ENCODE measurements at regions not wholly inside any gene's neighbourhood (a gene's known extent, or its start where the extent isn't known, plus 50 kb on each side); places are given as distances from the start of the nearest gene placed in this dataset.
"Not testable (repeated sequence)": the region's sequence is repeated elsewhere in the genome, so short reads cannot be mapped to it uniquely, and the experiment has no call there.

- CTCF ChIA-PET, result no interaction called here
- Mint-ChIP-seq H3K9me3 (peaks cover 3% of the 10 kb centered on the region), H3K27ac (no peak overlapping the region), H3K27me3 (no peaks in the 10 kb centered on the region), H3K4me3 (no peak overlapping the region), H3K36me3 (ENCODE audit: low read depth) (no peaks in the 10 kb centered on the region), H3K4me1 (ENCODE audit: low read depth) (no peaks in the 10 kb centered on the region)
- no peak for ATAC-seq
- TF ChIP-seq CTCF (IDR thresholded peaks at IDR 0.05), result no peak
- intact Hi-C loops (cut with micrococcal nuclease), result no loop called here
- POLR2A ChIA-PET, result no interaction called here
- no peak for DNase-seq
These were observed 324.8 kb downstream of the CYLC2 start for GRCh38 chr9:103319979-103320378.

- no peaks in the 10 kb centered on the region for H3K27me3 Mint-ChIP-seq
- no peaks in the 10 kb centered on the region for H3K36me3 Mint-ChIP-seq (ENCODE audit: low read depth)
- ATAC-seq, result no peak
- no peak for DNase-seq
- ChIA-PET CTCF (no interaction called here), POLR2A (no interaction called here)
- H3K4me1 Mint-ChIP-seq (ENCODE audit: low read depth), result no peaks in the 10 kb centered on the region
- peaks cover 6% of the 10 kb centered on the region for H3K9me3 Mint-ChIP-seq
- TF ChIP-seq CTCF (IDR thresholded peaks at IDR 0.05), result no peak
- no peak overlapping the region for H3K27ac Mint-ChIP-seq
- intact Hi-C loops (cut with micrococcal nuclease), result no loop called here
- H3K4me3 Mint-ChIP-seq, result no peak overlapping the region
These were observed 328.6 kb downstream of the CYLC2 start for GRCh38 chr9:103323699-103324098.

- DNase-seq (no peak), ATAC-seq (no peak)
- no peak overlapping the region for H3K4me3 Mint-ChIP-seq
- peaks cover 4% of the 10 kb centered on the region for H3K9me3 Mint-ChIP-seq
- TF ChIP-seq CTCF (IDR thresholded peaks at IDR 0.05), result no peak
- no peaks in the 10 kb centered on the region for H3K36me3 Mint-ChIP-seq (ENCODE audit: low read depth)
- CTCF ChIA-PET, result interaction anchor here (1.0 kb wide), 1 partner anchor 9 kb away, joined by 3 read pairs; no protein-coding TSS in a partner anchor
- no peak overlapping the region for H3K27ac Mint-ChIP-seq
- H3K27me3 Mint-ChIP-seq, result no peaks in the 10 kb centered on the region
- intact Hi-C loops (cut with micrococcal nuclease), result no loop called here
- POLR2A ChIA-PET, result no interaction called here
- H3K4me1 Mint-ChIP-seq (ENCODE audit: low read depth), result no peaks in the 10 kb centered on the region
These were observed 340.3 kb downstream of the CYLC2 start for GRCh38 chr9:103335461-103335860.

- Mint-ChIP-seq H3K4me1 (ENCODE audit: low read depth) (no peaks in the 10 kb centered on the region), H3K36me3 (ENCODE audit: low read depth) (no peaks in the 10 kb centered on the region), H3K9me3 (peaks cover 3% of the 10 kb centered on the region), H3K27me3 (no peaks in the 10 kb centered on the region), H3K4me3 (no peak overlapping the region), H3K27ac (no peak overlapping the region)
- CTCF ChIA-PET, result no interaction called here
- intact Hi-C loops (cut with micrococcal nuclease), result no loop called here
- ATAC-seq, result no peak
- DNase-seq, result no peak
- no peak for TF ChIP-seq CTCF (IDR thresholded peaks at IDR 0.05)
- POLR2A ChIA-PET, result interaction anchor here (0.7 kb wide), 1 partner anchor 23 kb away, joined by 3 read pairs; no protein-coding TSS in a partner anchor
These were observed 359.9 kb downstream of the CYLC2 start for GRCh38 chr9:103355000-103355399.

GRCh38 chr9:103357980-103358379 lies 362.8 kb downstream of the CYLC2 start:
- H3K27me3 Mint-ChIP-seq; POLR2A ChIA-PET; H3K9me3 Mint-ChIP-seq; intact Hi-C loops (cut with micrococcal nuclease); H3K36me3 Mint-ChIP-seq (ENCODE audit: low read depth); ATAC-seq; DNase-seq; H3K27ac Mint-ChIP-seq; H3K4me1 Mint-ChIP-seq (ENCODE audit: low read depth); H3K4me3 Mint-ChIP-seq; CTCF ChIA-PET: not testable (repeated sequence)

- DNase-seq (no peak), ATAC-seq (no peak)
- no peak for TF ChIP-seq CTCF (IDR thresholded peaks at IDR 0.05)
- ChIA-PET CTCF (no interaction called here), POLR2A (no interaction called here)
- H3K27me3 Mint-ChIP-seq, result no peaks in the 10 kb centered on the region
- no peak overlapping the region for H3K4me3 Mint-ChIP-seq
- H3K36me3 Mint-ChIP-seq (ENCODE audit: low read depth), result no peaks in the 10 kb centered on the region
- no peaks in the 10 kb centered on the region for H3K4me1 Mint-ChIP-seq (ENCODE audit: low read depth)
- intact Hi-C loops (cut with micrococcal nuclease), result no loop called here
- H3K27ac Mint-ChIP-seq, result no peak overlapping the region
- H3K9me3 Mint-ChIP-seq, result no peaks in the 10 kb centered on the region
These were observed 366.8 kb downstream of the CYLC2 start for GRCh38 chr9:103361906-103362305.
